GM23338 (cell line): ENCODE measurements at regions not wholly inside any gene's neighbourhood (a gene's known extent, or its start where the extent isn't known, plus 50 kb on each side); places are given as distances from the start of the nearest gene placed in this dataset.

Source experiments
- ATAC-seq: fragments of 200-7000 bp; cut with Tn5 transposase; 3 replicates; pipeline ENCODE4 v1.9.1; 2020
- DNase-seq: peaks from one replicate; pipeline ENCODE4 v3.0.0-alpha.2; 2015; ENCODE audit warnings: low spot score
- H2AFZ ChIP-seq: fragments of 200-600 bp; sonication (generic); 2 replicates; pipeline ENCODE4 v1.8.0; 2016; ENCODE audit warnings: antibody characterized with exemption, mild to moderate bottlenecking, moderate library complexity
- H3F3A ChIP-seq: fragments of 200-600 bp; sonication (generic); replicated peaks from 2 replicates; pipeline ENCODE4 v1.8.0; 2017; ENCODE audit warnings: antibody characterized with exemption, mixed run types, low read depth
- H3K27ac ChIP-seq: fragments of 200-600 bp; sonication (generic); 2 replicates; pipeline ENCODE4 v1.6.1; 2016; ENCODE audit warnings: low read depth
- H3K27me3 ChIP-seq: fragments of 200-600 bp; sonication (generic); 2 replicates; pipeline ENCODE4 v1.8.0; 2016; ENCODE audit warnings: mild to moderate bottlenecking, mixed run types, moderate library complexity; ENCODE audit not compliant: insufficient read depth
- H3K36me3 ChIP-seq: fragments of 200-600 bp; sonication (generic); 2 replicates; pipeline ENCODE4 v1.8.0; 2016; ENCODE audit warnings: mild to moderate bottlenecking; ENCODE audit not compliant: insufficient read depth
- H3K4me1 ChIP-seq: fragments of 200-600 bp; sonication (generic); 2 replicates; pipeline ENCODE4 v1.8.0; 2016; ENCODE audit warnings: mild to moderate bottlenecking, moderate library complexity; ENCODE audit not compliant: insufficient read depth
- H3K4me2 ChIP-seq: fragments of 200-600 bp; sonication (generic); 2 replicates; pipeline ENCODE4 v1.7.1; 2017; ENCODE audit warnings: mixed run types
- H3K4me3 ChIP-seq: fragments of 200-600 bp; sonication (generic); 2 replicates; pipeline ENCODE4 v1.6.1; 2016; ENCODE audit warnings: mixed run types
- H3K79me2 ChIP-seq: fragments of 200-600 bp; sonication (generic); replicated peaks from 2 replicates; pipeline ENCODE4 v1.8.0; 2017; ENCODE audit warnings: mild to moderate bottlenecking; ENCODE audit not compliant: insufficient read depth
- H3K9me2 ChIP-seq: fragments of 200-600 bp; sonication (generic); 2 replicates; pipeline ENCODE4 v1.8.0; 2017; ENCODE audit not compliant: insufficient read depth
- H4K20me1 ChIP-seq: fragments of 200-600 bp; sonication (generic); replicated peaks from 2 replicates; pipeline ENCODE4 v1.8.0; 2017; ENCODE audit warnings: mild to moderate bottlenecking; ENCODE audit not compliant: insufficient read depth
- H3K27ac Mint-ChIP-seq: 2 replicates; pipeline ENCODE4 v1.8.0; 2020; ENCODE audit warnings: inconsistent platforms, mild to moderate bottlenecking, moderate library complexity, mixed read lengths
- H3K27me3 Mint-ChIP-seq: 3 replicates; pipeline ENCODE4 v1.8.0; 2022; ENCODE audit warnings: low read depth, mild to moderate bottlenecking, moderate library complexity, mixed read lengths, inconsistent platforms; ENCODE audit not compliant: insufficient read depth, poor library complexity
- H3K36me3 Mint-ChIP-seq: 3 replicates; pipeline ENCODE4 v1.8.0; 2021; ENCODE audit warnings: low read depth, mild to moderate bottlenecking, inconsistent platforms, moderate library complexity, mixed read lengths
- H3K4me1 Mint-ChIP-seq: 3 replicates; pipeline ENCODE4 v1.8.0; 2020; ENCODE audit warnings: mild to moderate bottlenecking, inconsistent platforms, mixed read lengths
- H3K4me3 Mint-ChIP-seq: 3 replicates; pipeline ENCODE4 v1.8.0; 2021; ENCODE audit warnings: moderate library complexity, mild to moderate bottlenecking, inconsistent platforms, mixed read lengths
- H3K9me3 Mint-ChIP-seq: 3 replicates; pipeline ENCODE4 v1.8.0; 2020; ENCODE audit warnings: moderate library complexity, mild to moderate bottlenecking, inconsistent platforms, mixed read lengths
- CREB1 ChIP-seq: fragments of 250-450 bp; sonication (Bioruptor Pico); IDR thresholded peaks from 2 replicates; pipeline ENCODE4 v1.5.0; 2020; ENCODE audit warnings: low read depth, mild to moderate bottlenecking, moderate library complexity
- ETS1 ChIP-seq: IDR thresholded peaks from 2 replicates; pipeline ENCODE4 v1.6.1; 2016; ENCODE audit warnings: antibody characterized with exemption
- EZH2phosphoT487 ChIP-seq: fragments of 200-600 bp; sonication (generic); IDR thresholded peaks from one replicate; pipeline ENCODE4 v1.8.1; 2018; ENCODE audit warnings: antibody characterized with exemption; ENCODE audit not compliant: unreplicated experiment
- NANOG ChIP-seq: IDR thresholded peaks from 2 replicates; pipeline ENCODE4 v1.6.1; 2016; ENCODE audit warnings: antibody characterized with exemption, borderline replicate concordance
- REST ChIP-seq: IDR thresholded peaks from one replicate; pipeline ENCODE4 v1.6.1; 2018; ENCODE audit warnings: antibody characterized with exemption; ENCODE audit not compliant: unreplicated experiment
- ZNF114 ChIP-seq: fragments of 250-450 bp; sonication (Bioruptor Pico); IDR thresholded peaks from 2 replicates; pipeline ENCODE4 v1.5.0; 2020; ENCODE audit warnings: mild to moderate bottlenecking, moderate library complexity
- ZNF331 ChIP-seq: fragments of 250-450 bp; sonication (Bioruptor Pico); IDR thresholded peaks from 2 replicates; pipeline ENCODE4 v1.5.0; 2020; ENCODE audit warnings: low read depth, mild to moderate bottlenecking, moderate library complexity
- ZNF462 ChIP-seq: fragments of 250-450 bp; sonication (Bioruptor Pico); IDR thresholded peaks from 2 replicates; pipeline ENCODE4 v1.5.0; 2020; ENCODE audit warnings: mild to moderate bottlenecking, moderate library complexity
- TF ChIP-seq, protein P1 (sequence below), 2 experiments: fragments of 200-600 bp in 1 of 2; sonication (generic) in 1 of 2; conservative IDR thresholded peaks; 2 replicates each; pipeline versions ENCODE4 v1.5.1 to v1.6.1; 2016 to 2017; ENCODE audit warnings: antibody characterized with exemption in 2 of 2, low read depth in 2 of 2, mild to moderate bottlenecking in 2 of 2, moderate library complexity in 1 of 2

DNA sequence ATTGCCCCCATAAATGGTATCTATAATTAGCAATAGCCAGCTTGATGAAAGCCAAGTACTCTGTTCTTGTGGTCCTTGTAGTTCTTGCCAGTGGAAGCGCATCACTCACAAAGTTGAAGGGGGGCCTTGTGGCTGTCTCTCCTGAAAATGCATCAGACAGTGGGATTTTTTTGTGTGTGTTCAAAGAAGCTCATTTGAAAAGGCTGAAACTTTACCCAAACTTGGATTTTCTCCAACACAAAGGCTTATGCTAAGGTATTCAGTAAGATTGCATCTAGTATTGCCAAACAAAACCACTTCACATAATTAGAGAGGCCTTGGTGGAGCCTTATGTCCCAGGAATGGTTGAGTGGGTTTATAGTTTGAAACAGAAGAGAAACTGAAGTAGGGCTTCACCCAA is 216.7 kb upstream of the TMTC1 start:
- ATAC-seq, result no peak
- no peaks in the 10 kb centered on the region for H3K4me1 Mint-ChIP-seq
- Histone ChIP-seq H2AFZ (no peak overlapping the region), H3K79me2 (no peaks in the 10 kb centered on the region), H4K20me1 (no peaks in the 10 kb centered on the region), H3K27me3 (no peaks in the 10 kb centered on the region), H3K4me1 (no peaks in the 10 kb centered on the region), H3K4me2 (no peak overlapping the region), H3K9me2 (peaks cover 8% of the 10 kb centered on the region), H3K27ac (no peak overlapping the region), H3K36me3 (no peaks in the 10 kb centered on the region), H3K4me3 (no peak overlapping the region), H3F3A (no peaks in the 10 kb centered on the region)
- H3K27me3 Mint-ChIP-seq, result no peaks in the 10 kb centered on the region
- TF ChIP-seq CREB1 (no peak), REST (no peak), EZH2phosphoT487 (no peak), ZNF331 (CRISPR knock-in tag) (no peak), NANOG (no peak), ZNF114 (no peak), ZNF462 (CRISPR knock-in tag) (no peak), ETS1 (no peak)
- TF ChIP-seq, protein P1, sequence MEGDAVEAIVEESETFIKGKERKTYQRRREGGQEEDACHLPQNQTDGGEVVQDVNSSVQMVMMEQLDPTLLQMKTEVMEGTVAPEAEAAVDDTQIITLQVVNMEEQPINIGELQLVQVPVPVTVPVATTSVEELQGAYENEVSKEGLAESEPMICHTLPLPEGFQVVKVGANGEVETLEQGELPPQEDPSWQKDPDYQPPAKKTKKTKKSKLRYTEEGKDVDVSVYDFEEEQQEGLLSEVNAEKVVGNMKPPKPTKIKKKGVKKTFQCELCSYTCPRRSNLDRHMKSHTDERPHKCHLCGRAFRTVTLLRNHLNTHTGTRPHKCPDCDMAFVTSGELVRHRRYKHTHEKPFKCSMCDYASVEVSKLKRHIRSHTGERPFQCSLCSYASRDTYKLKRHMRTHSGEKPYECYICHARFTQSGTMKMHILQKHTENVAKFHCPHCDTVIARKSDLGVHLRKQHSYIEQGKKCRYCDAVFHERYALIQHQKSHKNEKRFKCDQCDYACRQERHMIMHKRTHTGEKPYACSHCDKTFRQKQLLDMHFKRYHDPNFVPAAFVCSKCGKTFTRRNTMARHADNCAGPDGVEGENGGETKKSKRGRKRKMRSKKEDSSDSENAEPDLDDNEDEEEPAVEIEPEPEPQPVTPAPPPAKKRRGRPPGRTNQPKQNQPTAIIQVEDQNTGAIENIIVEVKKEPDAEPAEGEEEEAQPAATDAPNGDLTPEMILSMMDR (conservative IDR thresholded peaks at IDR 0.05; ENCODE audit: low read depth in 2 of 2), result no peak
- no peak overlapping the region for H3K27ac Mint-ChIP-seq
- H3K4me3 Mint-ChIP-seq, result no peak overlapping the region
- DNase-seq, result no peak
- no peaks in the 10 kb centered on the region for H3K36me3 Mint-ChIP-seq
- no peaks in the 10 kb centered on the region for H3K9me3 Mint-ChIP-seq
